ENCODE measurements at regions not wholly inside any gene's neighbourhood (a gene's known extent, or its start where the extent isn't known, plus 50 kb on each side); places are given as distances from the start of the nearest gene placed in this dataset.

DNA sequence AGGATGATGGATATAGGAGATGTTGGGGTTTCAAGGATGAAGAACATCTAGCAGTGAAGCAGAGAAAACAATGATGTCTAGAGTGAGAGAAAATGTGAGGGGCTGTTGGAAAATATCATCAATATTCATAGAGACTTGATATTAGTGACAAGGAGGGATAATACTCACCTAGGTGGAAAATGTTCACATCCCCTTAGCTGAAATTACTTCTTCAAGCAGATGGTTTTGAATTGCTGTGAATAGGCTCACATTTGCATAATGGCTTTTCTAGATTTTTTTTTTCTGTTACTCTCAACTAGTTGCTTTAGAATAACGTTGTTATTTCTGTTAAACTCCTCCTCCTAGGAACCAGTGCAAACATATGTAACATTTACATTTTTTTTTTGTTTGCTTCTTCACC is 61.6 kb upstream of the MAP1B start:
- DNase-seq (ENCODE audit: low spot score), result no peak
- ChIA-PET CTCF (no interaction called here), POLR2A (ENCODE audit: low non-redundant PET) (no interaction called here)
- no peaks in the 10 kb centered on the region for H3K4me1 ChIP-seq (ENCODE audit: insufficient read depth, low read length, poor library complexity, severe bottlenecking)
- no peak overlapping the region for H3K27ac ChIP-seq (ENCODE audit: low read depth, low read length, poor library complexity, severe bottlenecking)
- H3K36me3 ChIP-seq (ENCODE audit: insufficient read depth, low read length, poor library complexity, severe bottlenecking), result no peaks in the 10 kb centered on the region
- H3K27me3 ChIP-seq (replicated peaks; ENCODE audit: insufficient read depth, low read depth, low read length, poor library complexity), result peaks cover 21% of the 10 kb centered on the region
- BruUV-seq (replicated peaks), result no TSS peak
- intact Hi-C loops (cut with micrococcal nuclease; ENCODE audit: unreplicated experiment), result no loop called here
- H3K9me3 ChIP-seq (ENCODE audit: low read depth, low read length, poor library complexity, severe bottlenecking), result no peaks in the 10 kb centered on the region
- H3K4me3 ChIP-seq (ENCODE audit: low read depth, low read length, poor library complexity, severe bottlenecking), result no peak overlapping the region
- TF ChIP-seq, protein P1, sequence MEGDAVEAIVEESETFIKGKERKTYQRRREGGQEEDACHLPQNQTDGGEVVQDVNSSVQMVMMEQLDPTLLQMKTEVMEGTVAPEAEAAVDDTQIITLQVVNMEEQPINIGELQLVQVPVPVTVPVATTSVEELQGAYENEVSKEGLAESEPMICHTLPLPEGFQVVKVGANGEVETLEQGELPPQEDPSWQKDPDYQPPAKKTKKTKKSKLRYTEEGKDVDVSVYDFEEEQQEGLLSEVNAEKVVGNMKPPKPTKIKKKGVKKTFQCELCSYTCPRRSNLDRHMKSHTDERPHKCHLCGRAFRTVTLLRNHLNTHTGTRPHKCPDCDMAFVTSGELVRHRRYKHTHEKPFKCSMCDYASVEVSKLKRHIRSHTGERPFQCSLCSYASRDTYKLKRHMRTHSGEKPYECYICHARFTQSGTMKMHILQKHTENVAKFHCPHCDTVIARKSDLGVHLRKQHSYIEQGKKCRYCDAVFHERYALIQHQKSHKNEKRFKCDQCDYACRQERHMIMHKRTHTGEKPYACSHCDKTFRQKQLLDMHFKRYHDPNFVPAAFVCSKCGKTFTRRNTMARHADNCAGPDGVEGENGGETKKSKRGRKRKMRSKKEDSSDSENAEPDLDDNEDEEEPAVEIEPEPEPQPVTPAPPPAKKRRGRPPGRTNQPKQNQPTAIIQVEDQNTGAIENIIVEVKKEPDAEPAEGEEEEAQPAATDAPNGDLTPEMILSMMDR (conservative IDR thresholded peaks at IDR 0.05; ENCODE audit: low read depth, low read length), result no peak
- no peak for TF ChIP-seq EZH2 (IDR thresholded peaks at IDR 0.05; ENCODE audit: borderline replicate concordance, low read depth, low read length, poor library complexity, severe bottlenecking)

DNA sequence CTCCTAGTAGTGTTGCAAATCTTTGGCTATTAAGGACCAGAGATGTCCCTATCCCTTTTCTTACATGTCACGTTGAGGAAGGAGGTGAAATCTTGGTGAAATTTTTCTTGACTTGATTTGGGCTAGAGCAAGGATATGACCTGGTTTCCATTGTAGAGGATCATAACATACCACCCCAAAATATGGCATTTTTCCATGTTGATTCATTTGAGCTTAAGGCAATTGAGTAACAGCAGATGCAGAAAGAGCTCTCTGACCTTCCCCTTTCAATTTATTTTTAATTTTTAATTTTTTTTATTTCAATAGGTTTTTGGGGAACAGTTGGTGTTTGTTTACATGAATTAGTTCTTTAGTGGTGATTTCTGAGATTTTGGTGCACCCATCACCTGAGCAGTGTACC is 61.2 kb upstream of the MAP1B start:
- no TSS peak for BruUV-seq (replicated peaks)
- ChIA-PET POLR2A (ENCODE audit: low non-redundant PET) (no interaction called here), CTCF (no interaction called here)

DNA sequence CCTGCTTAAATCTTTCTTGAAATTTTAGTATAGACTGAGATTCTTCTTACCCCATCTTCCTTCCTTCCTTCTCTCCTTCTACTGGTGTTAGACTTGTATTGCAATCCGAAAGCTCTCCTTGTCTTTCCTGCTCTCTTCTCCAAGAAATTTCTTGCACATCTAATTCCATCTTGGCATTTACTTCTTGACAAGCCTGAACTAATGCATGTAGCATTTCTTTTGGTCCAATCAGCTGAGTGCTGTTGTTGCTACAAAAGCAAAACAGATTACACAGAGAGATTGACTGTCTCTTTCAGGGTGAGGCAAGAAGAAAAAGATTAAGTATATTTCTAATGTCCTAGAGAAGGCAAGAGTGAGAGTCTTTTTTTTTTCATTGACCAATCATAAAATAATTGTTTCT is 51.6 kb upstream of the MAP1B start:
- TF ChIP-seq EZH2 (IDR thresholded peaks at IDR 0.05; ENCODE audit: borderline replicate concordance, low read depth, low read length, poor library complexity, severe bottlenecking), result no peak
- TF ChIP-seq, protein P1 (conservative IDR thresholded peaks at IDR 0.05; ENCODE audit: low read depth, low read length), result no peak
- CTCF ChIA-PET, result no interaction called here
- Histone ChIP-seq H3K36me3 (ENCODE audit: insufficient read depth, low read length, poor library complexity, severe bottlenecking) (no peaks in the 10 kb centered on the region), H3K9me3 (ENCODE audit: low read depth, low read length, poor library complexity, severe bottlenecking) (no peaks in the 10 kb centered on the region), H3K4me1 (ENCODE audit: insufficient read depth, low read length, poor library complexity, severe bottlenecking) (no peaks in the 10 kb centered on the region), H3K4me3 (ENCODE audit: low read depth, low read length, poor library complexity, severe bottlenecking) (no peak overlapping the region), H3K27ac (ENCODE audit: low read depth, low read length, poor library complexity, severe bottlenecking) (no peak overlapping the region), H3K27me3 (replicated peaks; ENCODE audit: insufficient read depth, low read depth, low read length, poor library complexity) (peaks cover 35% of the 10 kb centered on the region)
- POLR2A ChIA-PET (ENCODE audit: low non-redundant PET), result no interaction called here
- no TSS peak for BruUV-seq (replicated peaks)
- no peak for DNase-seq (ENCODE audit: low spot score)
- intact Hi-C loops (cut with micrococcal nuclease; ENCODE audit: unreplicated experiment), result no loop called here

More for the DNA sequence above, 61.2 kb upstream of the MAP1B start:
- TF ChIP-seq, protein P1 (conservative IDR thresholded peaks at IDR 0.05; ENCODE audit: low read depth, low read length), result no peak
- TF ChIP-seq EZH2 (IDR thresholded peaks at IDR 0.05; ENCODE audit: borderline replicate concordance, low read depth, low read length, poor library complexity, severe bottlenecking), result no peak
- no peaks in the 10 kb centered on the region for H3K4me1 ChIP-seq (ENCODE audit: insufficient read depth, low read length, poor library complexity, severe bottlenecking)
- peaks cover 19% of the 10 kb centered on the region for H3K27me3 ChIP-seq (replicated peaks; ENCODE audit: insufficient read depth, low read depth, low read length, poor library complexity)
- no peaks in the 10 kb centered on the region for H3K36me3 ChIP-seq (ENCODE audit: insufficient read depth, low read length, poor library complexity, severe bottlenecking)
- H3K4me3 ChIP-seq (ENCODE audit: low read depth, low read length, poor library complexity, severe bottlenecking), result no peak overlapping the region
- H3K9me3 ChIP-seq (ENCODE audit: low read depth, low read length, poor library complexity, severe bottlenecking), result no peaks in the 10 kb centered on the region
- intact Hi-C loops (cut with micrococcal nuclease; ENCODE audit: unreplicated experiment), result no loop called here
- H3K27ac ChIP-seq (ENCODE audit: low read depth, low read length, poor library complexity, severe bottlenecking), result no peak overlapping the region
- DNase-seq (ENCODE audit: low spot score), result no peak
